HG03520 (cell line): ENCODE measurements at regions not wholly inside any gene's neighbourhood (a gene's known extent, or its start where the extent isn't known, plus 50 kb on each side); places are given as distances from the start of the nearest gene placed in this dataset.

ENCODE experiments used
- ATAC-seq: cut with Tn5 transposase; IDR thresholded peaks from one replicate; pipeline ENCODE4 v1.9.1; 2021; ENCODE audit warnings: mild to moderate bottlenecking, moderate library complexity; ENCODE audit not compliant: unreplicated experiment

- ATAC-seq = no peak
These were observed 324.4 kb downstream of the PRELID2 start for GRCh38 chr5:145510769-145511168.

DNA sequence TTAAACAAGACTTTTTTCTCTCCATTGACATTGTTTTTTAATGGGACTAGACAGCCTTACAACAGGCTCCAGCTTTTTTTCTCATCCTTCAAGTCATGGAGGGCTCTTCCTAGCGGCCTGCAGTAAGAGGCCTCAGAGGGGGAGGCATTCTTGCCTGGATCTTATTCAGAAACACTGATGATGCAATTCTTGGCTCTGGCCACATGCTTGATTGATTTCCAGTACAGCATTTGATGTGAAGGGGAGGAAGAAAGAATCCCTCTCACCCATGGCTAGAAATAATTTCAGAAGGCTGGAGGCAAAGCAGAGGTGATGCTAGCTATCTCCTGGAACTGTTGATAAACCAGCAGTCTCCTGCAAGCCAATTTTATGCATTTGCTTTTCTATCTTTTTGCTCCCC lies 324.8 kb downstream of the PRELID2 start:
- no peak for ATAC-seq

GRCh38 chr5:145509336-145510136 lies 325.6 kb downstream of the PRELID2 start:
- no peak for ATAC-seq

DNA sequence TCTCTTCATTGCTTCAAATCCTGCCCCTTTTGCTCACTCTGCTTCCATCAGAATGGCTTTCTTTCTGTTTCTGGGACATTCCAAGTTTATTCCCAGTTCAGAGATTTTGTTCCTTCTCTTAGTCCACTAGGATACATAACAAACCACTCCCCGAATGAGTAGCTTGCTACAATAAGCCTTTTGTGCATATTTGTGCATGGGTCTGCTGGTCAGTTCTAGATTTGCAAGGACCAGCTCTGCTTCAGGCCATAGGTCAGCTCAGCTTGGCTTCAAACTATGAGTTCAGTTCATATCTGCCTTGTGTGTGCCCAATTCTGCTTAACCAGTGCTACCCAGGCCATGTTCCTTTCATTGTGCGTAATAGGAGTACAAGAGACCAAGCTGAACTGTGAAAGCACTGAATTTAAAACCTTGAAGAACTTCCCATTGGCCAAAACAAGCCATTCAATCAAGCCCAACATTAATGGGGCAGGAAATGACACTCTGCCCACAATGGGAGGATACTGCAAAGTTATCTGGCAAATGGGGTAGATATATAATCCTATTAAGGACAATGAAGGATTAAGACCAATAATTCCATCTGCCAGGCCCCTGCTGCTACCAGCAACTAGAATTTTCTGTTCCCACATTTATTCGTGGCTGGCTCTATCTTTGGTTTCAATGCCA lies 328.8 kb downstream of the PRELID2 start:
- no peak for ATAC-seq

DNA sequence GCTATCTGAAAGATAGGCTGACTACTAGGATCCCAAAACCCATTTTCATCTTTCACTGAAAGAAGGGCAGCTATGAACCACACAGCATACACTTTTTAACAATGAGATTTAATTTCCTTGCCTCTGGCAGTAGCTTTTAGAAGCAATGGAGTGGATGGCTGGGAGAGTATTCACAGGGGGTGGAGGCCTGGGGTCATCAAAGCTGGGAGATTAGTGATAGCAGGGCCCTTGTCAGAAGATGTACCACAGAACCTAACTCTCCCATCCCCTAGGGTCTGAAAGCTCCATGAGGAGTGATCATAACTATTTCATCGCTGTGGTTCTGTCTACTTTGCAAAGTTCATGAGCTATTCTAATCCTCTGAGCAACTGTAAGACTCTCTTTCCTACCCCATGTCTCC lies 332.2 kb downstream of the PRELID2 start:
- no peak for ATAC-seq

- ATAC-seq = no peak
These were observed 334.4 kb downstream of the PRELID2 start for GRCh38 chr5:145500710-145501109.

DNA sequence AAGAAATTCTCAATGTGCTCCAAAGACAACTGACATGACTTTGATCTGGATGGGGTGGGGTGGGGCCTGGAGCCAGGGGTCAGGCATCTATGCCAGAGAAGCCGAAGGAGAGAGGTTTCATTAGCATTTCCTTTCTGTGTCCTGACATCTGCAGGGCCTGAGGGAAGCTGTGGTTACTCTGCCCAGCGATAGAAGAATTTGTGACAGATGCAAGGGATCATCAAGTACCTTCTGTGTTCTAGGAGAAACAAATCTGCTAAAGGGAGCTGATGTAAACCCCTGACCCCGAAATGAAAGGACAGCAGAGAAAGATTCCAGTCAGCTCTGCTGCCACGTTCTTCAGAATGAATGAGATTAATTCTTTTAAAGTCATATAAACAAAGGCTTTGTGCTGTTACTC lies 335.7 kb downstream of the PRELID2 start:
- no peak for ATAC-seq

DNA sequence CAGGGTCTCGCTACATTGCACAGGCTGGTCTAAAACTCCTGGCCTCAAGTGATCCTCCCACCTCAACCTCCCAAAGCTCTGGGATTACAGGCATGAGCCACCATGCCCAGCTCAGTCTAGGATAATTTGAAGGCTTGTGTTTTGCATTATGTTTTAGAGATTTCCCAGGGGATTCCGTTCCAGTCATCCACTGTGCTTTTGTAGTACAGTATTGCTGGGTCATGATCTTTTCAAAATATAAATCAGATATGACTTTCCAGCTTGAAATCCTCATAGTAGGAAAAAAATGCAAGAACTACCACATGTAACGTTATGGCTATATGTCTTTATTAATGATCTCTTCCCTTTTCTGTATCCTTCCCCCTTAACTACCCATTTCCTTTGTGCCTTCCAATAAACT lies 338.1 kb downstream of the PRELID2 start:
- no peak for ATAC-seq

DNA sequence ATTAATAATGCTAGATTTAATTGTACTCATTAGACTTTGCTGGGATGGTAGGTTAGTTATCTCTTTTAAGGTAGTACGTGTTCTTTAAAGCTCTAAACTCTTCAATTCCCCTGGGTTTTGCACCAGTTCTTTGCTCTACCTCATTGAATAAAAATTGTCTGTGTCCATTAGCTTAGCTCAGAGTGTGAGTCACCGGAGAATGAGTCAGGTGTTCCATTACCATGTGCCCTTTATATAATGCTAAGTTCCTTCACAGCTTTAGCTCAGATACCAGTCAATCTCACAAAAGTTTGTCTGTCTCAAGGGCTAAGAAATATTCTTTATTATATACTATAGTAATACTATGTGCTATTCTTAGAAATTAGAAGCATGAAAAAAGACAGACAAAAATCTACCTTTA lies 339.4 kb downstream of the PRELID2 start:
- no peak for ATAC-seq

GRCh38 chr5:145495196-145495595 lies 339.9 kb downstream of the PRELID2 start:
- no peak for ATAC-seq

- no peak for ATAC-seq
These were observed 341.7 kb downstream of the PRELID2 start for GRCh38 chr5:145493435-145493834.

DNA sequence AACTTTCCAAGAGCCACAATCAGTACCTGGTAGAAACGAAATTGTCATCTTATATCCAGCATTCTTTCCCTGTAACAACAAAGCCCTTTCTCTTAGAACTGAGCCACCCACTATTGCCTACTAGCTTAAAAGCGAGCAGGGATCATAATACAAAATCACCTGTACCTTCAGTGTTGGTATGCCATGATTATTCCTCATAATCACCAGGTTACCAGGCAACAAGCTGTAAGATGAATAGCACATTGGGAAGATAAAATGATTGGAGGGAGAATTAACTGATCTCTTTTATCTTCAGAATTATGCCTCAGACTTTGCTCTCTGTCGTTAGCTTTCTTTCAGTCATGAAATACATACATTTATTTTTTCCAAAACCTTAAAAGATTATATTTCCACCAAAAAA lies 345.6 kb downstream of the PRELID2 start:
- no peak for ATAC-seq

GRCh38 chr5:145484158-145484557 lies 351.0 kb downstream of the PRELID2 start:
- ATAC-seq = no peak

DNA sequence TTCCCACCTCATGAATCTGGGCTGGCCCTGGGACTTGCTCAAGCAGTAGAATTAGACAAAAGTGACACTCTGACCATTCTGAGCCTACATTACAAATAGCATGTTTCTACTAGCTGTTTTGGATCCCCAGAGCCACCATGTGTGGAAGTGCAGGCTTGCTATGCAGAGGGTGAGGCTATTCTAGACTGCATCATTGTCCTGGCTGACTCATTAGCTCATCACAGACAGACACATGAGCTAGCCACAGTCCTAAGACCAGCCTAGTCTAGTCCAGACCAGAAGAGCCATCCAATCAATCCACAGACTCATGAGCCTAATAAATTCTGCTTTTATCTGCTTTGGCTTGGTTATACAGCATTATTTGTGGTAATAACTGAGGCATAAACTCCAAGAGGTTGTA lies 351.9 kb downstream of the PRELID2 start:
- no peak for ATAC-seq

GRCh38 chr5:145479857-145480256 lies 355.3 kb downstream of the PRELID2 start:
- ATAC-seq = no peak

DNA sequence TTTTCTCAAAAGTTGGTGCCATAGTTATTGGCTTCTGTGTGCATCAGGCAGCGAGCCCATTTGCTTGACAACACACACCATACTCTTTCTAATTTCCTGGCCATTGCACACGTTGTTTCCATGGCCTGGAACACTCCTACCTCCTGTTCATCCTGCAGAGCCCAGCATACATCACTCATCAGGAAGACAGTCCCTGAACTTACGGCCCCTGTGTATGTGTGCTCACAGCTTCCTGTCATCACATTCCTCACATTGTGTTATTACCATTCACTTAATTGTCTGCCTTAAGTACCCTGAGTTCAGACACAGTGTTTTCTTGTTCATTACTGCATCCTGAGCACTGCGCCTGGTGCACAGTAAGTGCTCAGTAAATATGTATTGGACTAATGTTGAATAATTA lies 355.9 kb downstream of the PRELID2 start:
- ATAC-seq = no peak

DNA sequence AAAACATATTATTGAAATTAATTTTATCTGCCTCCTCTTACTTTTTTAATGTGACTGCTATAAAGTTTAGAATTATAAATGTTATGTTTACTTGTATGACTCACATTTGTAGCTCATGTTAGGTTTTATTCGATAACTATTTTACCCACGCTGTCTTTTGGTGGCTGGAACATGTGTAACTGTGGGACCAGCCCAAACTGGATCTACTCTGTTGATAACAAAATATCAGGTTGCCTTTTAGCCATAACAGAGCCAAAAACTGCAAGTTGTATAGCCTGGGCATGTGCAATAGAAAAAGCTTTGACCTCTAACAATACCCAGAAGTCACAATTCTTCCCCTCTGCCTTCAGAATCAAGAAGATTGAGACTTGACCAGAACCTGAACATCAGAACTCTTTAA lies 356.5 kb downstream of the PRELID2 start:
- ATAC-seq = no peak

DNA sequence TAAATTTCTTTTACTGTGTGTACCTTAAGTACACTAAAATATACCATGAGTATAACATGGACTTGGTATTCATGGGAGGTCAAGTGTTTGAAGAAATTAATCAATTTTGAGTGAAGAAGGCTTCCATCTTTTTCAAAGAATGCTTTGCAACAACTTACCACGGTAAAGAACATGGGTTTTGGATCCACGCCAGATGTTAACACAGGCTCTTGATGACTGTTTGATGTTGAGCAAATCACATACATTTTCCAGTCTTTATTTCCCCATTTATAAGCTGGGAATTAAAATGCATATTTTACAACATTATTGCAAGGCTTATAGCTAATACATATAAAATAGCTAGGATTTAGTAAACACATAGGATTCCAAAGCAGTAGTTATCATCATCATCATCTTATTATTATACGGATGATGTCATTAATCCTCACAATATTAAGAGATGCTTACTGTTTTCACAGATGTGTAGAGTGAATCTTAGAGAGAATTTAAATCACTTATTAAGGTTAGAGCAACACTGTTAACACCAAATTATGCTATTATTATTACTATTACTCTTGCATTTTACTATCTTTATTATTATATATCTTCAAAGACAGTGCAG lies 362.0 kb downstream of the PRELID2 start:
- no peak for ATAC-seq

GRCh38 chr5:145471831-145472612 lies 363.1 kb downstream of the PRELID2 start:
- no peak for ATAC-seq

GRCh38 chr5:145471026-145471425 lies 364.1 kb downstream of the PRELID2 start:
- ATAC-seq = no peak

GRCh38 chr5:145470396-145470979 lies 364.7 kb downstream of the PRELID2 start:
- no peak for ATAC-seq
